CD4-positive, alpha-beta T cell (primary cell): ENCODE measurements at regions not wholly inside any gene's neighbourhood (a gene's known extent, or its start where the extent isn't known, plus 50 kb on each side); places are given as distances from the start of the nearest gene placed in this dataset.

Experiments used
- ATAC-seq: fragments of 200-7000 bp; cut with Tn5 transposase; one replicate; pipeline ENCODE4 v1.10.0; 2022; ENCODE audit warnings: mild to moderate bottlenecking; ENCODE audit not compliant: poor library complexity
- CTCF ChIA-PET: fragments of 350-600 bp; sonication (Branson Sonifier 250); formaldehyde crosslinking; loops from one replicate; lab custom pipeline; 2021; ENCODE audit warnings: antibody characterized with exemption, inconsistent platforms; lab: Charles Lee
- POLR2A ChIA-PET: fragments of 350-600 bp; sonication (Branson Sonifier 250); formaldehyde crosslinking; loops from one replicate; lab custom pipeline; 2021; ENCODE audit warnings: antibody characterized with exemption, inconsistent platforms; lab: Charles Lee
- DNase-seq, 14 experiments: peaks; one replicate each; pipeline ENCODE4 v3.0.0-alpha.2; 2013 to 2020; ENCODE audit warnings: mixed read lengths in 2 of 14
- H3K27ac ChIP-seq, 2 donors: one replicate each; pipeline versions ENCODE4 v1.5.1 to v1.7.0; 2013; ENCODE audit warnings: low read length in 2 of 2, low read depth in 1 of 2, mild to moderate bottlenecking in 1 of 2
- H3K27me3 ChIP-seq, 2 experiments: 1 replicate in 1 of 2; 2 replicates in 1 of 2; pipeline versions ENCODE4 v1.6.1 to v1.7.0; 2013; ENCODE audit warnings: low read length in 2 of 2, control low read depth in 1 of 2, mild to moderate bottlenecking in 1 of 2, moderate library complexity in 1 of 2; ENCODE audit not compliant: insufficient read depth in 2 of 2, control insufficient read depth in 1 of 2
- H3K36me3 ChIP-seq: one replicate; pipeline ENCODE4 v1.6.1; 2013; ENCODE audit warnings: low read length, control low read depth; ENCODE audit not compliant: insufficient read depth
- H3K4me1 ChIP-seq: one replicate; pipeline ENCODE4 v1.6.1; 2013; ENCODE audit warnings: low read length, control low read depth; ENCODE audit not compliant: insufficient read depth
- H3K4me3 ChIP-seq: one replicate; pipeline ENCODE4 v1.5.1; 2013; ENCODE audit warnings: mild to moderate bottlenecking, low read length, moderate library complexity
- H3K9me3 ChIP-seq, 2 experiments: 1 replicate in 1 of 2; 2 replicates in 1 of 2; pipeline versions ENCODE4 v1.6.1 to v1.7.0; 2013; ENCODE audit warnings: low read length in 2 of 2, mild to moderate bottlenecking in 2 of 2, control low read depth in 1 of 2, moderate library complexity in 1 of 2; ENCODE audit not compliant: control insufficient read depth in 1 of 2, insufficient read depth in 1 of 2
- H3K27ac Mint-ChIP-seq: one replicate; pipeline ENCODE4 v1.8.0; 2020; ENCODE audit warnings: mixed read lengths
- H3K27me3 Mint-ChIP-seq: one replicate; pipeline ENCODE4 v1.8.0; 2021; ENCODE audit warnings: mixed read lengths
- H3K36me3 Mint-ChIP-seq: one replicate; pipeline ENCODE4 v1.8.0; 2021; ENCODE audit warnings: low read depth, mixed read lengths
- H3K4me1 Mint-ChIP-seq: one replicate; pipeline ENCODE4 v1.8.0; 2021; ENCODE audit warnings: low read depth, mixed read lengths
- H3K4me3 Mint-ChIP-seq: one replicate; pipeline ENCODE4 v1.8.0; 2020; ENCODE audit warnings: mild to moderate bottlenecking, mixed read lengths
- H3K9me3 Mint-ChIP-seq: one replicate; pipeline ENCODE4 v1.8.0; 2020; ENCODE audit warnings: mixed read lengths
- intact Hi-C, 2 experiments: fragments of 100-400 bp; cut with DNase I in 1 of 2; cut with micrococcal nuclease in 1 of 2; formaldehyde crosslinking; loops; one replicate each; pipeline versions ENCODE4 v1.15.1 to v1.9.0; 2023 to 2025; cut with DNase I, micrococcal nuclease
- TF ChIP-seq, protein P1 (sequence below): fragments of 200-600 bp; IDR thresholded peaks from one replicate; pipeline ENCODE4 v1.8.0; 2022; ENCODE audit warnings: antibody characterized with exemption, mild to moderate bottlenecking

DNA sequence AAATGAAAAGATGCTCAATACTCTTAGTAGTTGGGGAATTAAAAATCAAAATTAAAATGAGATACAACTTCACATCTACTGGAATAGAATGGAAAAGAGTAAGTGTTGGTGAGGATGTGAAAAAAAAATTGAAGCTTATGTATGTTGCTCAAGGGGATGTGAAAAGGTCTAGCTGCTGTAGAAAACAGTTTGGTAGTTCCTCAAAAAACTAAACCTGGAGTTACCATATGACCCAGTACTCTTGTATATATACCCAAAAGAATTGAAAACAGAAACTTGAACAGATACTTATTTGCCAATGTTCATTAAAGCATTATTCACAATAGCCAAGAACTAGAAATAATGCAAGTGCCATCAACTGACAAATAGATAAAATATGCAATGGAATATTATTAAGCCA is 208.4 kb downstream of the FIGN start:
- ChIA-PET CTCF (no interaction called here), POLR2A (no interaction called here)
- H3K9me3 Mint-ChIP-seq, result peaks cover 10% of the 10 kb centered on the region

DNA sequence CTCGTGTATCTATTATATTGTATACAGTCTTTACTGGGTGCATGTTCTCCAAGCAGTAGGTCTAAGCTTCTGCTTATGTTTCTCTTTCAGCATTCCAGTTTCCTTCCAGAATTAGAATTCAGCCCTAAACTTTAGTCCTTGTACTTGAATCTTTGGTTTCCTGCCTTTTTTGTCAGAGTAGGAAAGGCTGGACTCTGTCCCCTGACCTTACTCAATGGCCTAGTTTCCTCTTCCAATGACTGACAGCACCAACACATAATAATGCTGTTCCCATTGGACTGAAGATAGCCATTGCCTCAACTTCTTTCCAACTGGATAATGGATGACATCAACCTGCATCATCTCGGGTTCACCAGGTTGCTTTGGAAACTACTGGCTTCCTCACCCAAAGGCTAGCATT is 217.0 kb downstream of the FIGN start:
- ChIA-PET POLR2A (no interaction called here), CTCF (no interaction called here)
- Mint-ChIP-seq H3K36me3 (no peaks in the 10 kb centered on the region), H3K27ac (no peak overlapping the region), H3K4me1 (no peaks in the 10 kb centered on the region), H3K9me3 (peaks cover 9% of the 10 kb centered on the region), H3K27me3 (no peaks in the 10 kb centered on the region), H3K4me3 (no peak overlapping the region)
- Histone ChIP-seq H3K27ac (no peak overlapping the region), H3K4me1 (no peaks in the 10 kb centered on the region), H3K36me3 (no peaks in the 10 kb centered on the region), H3K4me3 (no peak overlapping the region), H3K27me3 (no peaks in the 10 kb centered on the region), H3K9me3 (peaks cover 2 to 3% of the 10 kb centered on the region in 2 experiments)
- TF ChIP-seq, protein P1, sequence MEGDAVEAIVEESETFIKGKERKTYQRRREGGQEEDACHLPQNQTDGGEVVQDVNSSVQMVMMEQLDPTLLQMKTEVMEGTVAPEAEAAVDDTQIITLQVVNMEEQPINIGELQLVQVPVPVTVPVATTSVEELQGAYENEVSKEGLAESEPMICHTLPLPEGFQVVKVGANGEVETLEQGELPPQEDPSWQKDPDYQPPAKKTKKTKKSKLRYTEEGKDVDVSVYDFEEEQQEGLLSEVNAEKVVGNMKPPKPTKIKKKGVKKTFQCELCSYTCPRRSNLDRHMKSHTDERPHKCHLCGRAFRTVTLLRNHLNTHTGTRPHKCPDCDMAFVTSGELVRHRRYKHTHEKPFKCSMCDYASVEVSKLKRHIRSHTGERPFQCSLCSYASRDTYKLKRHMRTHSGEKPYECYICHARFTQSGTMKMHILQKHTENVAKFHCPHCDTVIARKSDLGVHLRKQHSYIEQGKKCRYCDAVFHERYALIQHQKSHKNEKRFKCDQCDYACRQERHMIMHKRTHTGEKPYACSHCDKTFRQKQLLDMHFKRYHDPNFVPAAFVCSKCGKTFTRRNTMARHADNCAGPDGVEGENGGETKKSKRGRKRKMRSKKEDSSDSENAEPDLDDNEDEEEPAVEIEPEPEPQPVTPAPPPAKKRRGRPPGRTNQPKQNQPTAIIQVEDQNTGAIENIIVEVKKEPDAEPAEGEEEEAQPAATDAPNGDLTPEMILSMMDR, result no peak
- ATAC-seq (no peak), DNase-seq (no peak)
- intact Hi-C loops, result no loop called here

More for the DNA sequence above, 208.4 kb downstream of the FIGN start:
- H3K27me3 ChIP-seq, result no peaks in the 10 kb centered on the region
- no peak for ATAC-seq
- no peaks in the 10 kb centered on the region for H3K36me3 ChIP-seq
- DNase-seq, result no peak
- H3K9me3 ChIP-seq, result peaks cover 6 to 10% of the 10 kb centered on the region in 2 experiments
- no peaks in the 10 kb centered on the region for H3K27me3 Mint-ChIP-seq
- intact Hi-C loops, result no loop called here
- no peak overlapping the region for H3K27ac ChIP-seq
- no peak overlapping the region for H3K4me3 ChIP-seq
- TF ChIP-seq, protein P1, result no peak
- H3K4me3 Mint-ChIP-seq, result no peak overlapping the region
- no peaks in the 10 kb centered on the region for H3K36me3 Mint-ChIP-seq
- no peaks in the 10 kb centered on the region for H3K4me1 Mint-ChIP-seq
- H3K27ac Mint-ChIP-seq, result no peak overlapping the region
- H3K4me1 ChIP-seq, result no peaks in the 10 kb centered on the region

DNA sequence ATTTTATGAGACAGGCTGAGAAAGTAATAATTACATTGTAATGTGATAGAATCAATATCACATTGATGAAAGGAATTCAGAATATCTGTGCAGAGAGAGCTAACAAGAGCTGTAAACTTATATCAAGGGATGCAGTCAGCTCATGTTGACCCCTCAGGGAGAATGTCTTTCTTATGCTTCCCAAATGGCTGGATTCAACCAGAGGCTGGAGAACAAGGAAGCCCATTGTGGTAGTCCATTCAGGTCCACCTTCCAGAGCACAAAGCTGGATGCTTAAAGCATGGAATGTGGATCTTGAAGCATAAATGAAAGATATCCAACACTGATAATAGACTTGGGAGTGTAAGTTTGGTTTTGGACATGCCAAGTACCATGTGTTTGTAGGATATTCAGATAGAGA is 220.0 kb downstream of the FIGN start:
- H3K4me3 Mint-ChIP-seq, result no peak overlapping the region

More for the DNA sequence above, 220.0 kb downstream of the FIGN start:
- Mint-ChIP-seq H3K27ac (no peak overlapping the region), H3K4me1 (no peaks in the 10 kb centered on the region), H3K36me3 (no peaks in the 10 kb centered on the region), H3K9me3 (peaks cover 18% of the 10 kb centered on the region), H3K27me3 (no peaks in the 10 kb centered on the region)
- H3K27ac ChIP-seq, result no peak overlapping the region
- TF ChIP-seq, protein P1, result no peak
- ATAC-seq (no peak), DNase-seq (no peak)
- H3K4me3 ChIP-seq, result no peak overlapping the region
- H3K27me3 ChIP-seq, result no peaks in the 10 kb centered on the region
- POLR2A ChIA-PET, result no interaction called here
- H3K9me3 ChIP-seq, result peaks cover 0 to 3% of the 10 kb centered on the region in 2 experiments
- CTCF ChIA-PET, result no interaction called here
- no peaks in the 10 kb centered on the region for H3K4me1 ChIP-seq
- intact Hi-C loops, result no loop called here
- no peaks in the 10 kb centered on the region for H3K36me3 ChIP-seq
